Stimulated activated naive B cell treated with anti-CD40 and anti-IgM and Interleukin-4, amounts not matched to agents 10 μg/mL and 1 μg/mL and 100 μg/mL, for 72 hours (primary cell): ENCODE measurements at regions not wholly inside any gene's neighbourhood (a gene's known extent, or its start where the extent isn't known, plus 50 kb on each side); places are given as distances from the start of the nearest gene placed in this dataset.
"Not testable (repeated sequence)": the region's sequence is repeated elsewhere in the genome, so short reads cannot be mapped to it uniquely, and the experiment has no call there.

Experiments
- ATAC-seq, 2 donors: fragments of 150-1000 bp; cut with Tn5 transposase; replicated peaks; 2 replicates each; pipeline ENCODE4 v1.10.0; 2021; ENCODE audit warnings: moderate library complexity in 1 of 2
- DNase-seq: peaks from one replicate; pipeline ENCODE4 v3.0.0; 2021
- H3K27ac Mint-ChIP-seq: one replicate; pipeline ENCODE4 v1.8.0; 2022; ENCODE audit warnings: mild to moderate bottlenecking, mixed read lengths
- H3K27me3 Mint-ChIP-seq, 2 donors: one replicate each; pipeline ENCODE4 v1.8.0; 2022; ENCODE audit warnings: mixed read lengths in 2 of 2
- H3K36me3 Mint-ChIP-seq, 2 donors: one replicate each; pipeline ENCODE4 v1.8.0; 2022; ENCODE audit warnings: mixed read lengths in 2 of 2, mild to moderate bottlenecking in 1 of 2
- H3K4me1 Mint-ChIP-seq, 2 donors: one replicate each; pipeline ENCODE4 v1.8.0; 2022; ENCODE audit warnings: mixed read lengths in 2 of 2, mild to moderate bottlenecking in 1 of 2
- H3K4me3 Mint-ChIP-seq, 2 donors: one replicate each; pipeline ENCODE4 v1.8.0; 2022; ENCODE audit warnings: mild to moderate bottlenecking in 2 of 2, mixed read lengths in 2 of 2, moderate library complexity in 1 of 2
- H3K9me3 Mint-ChIP-seq, 2 donors: one replicate each; pipeline ENCODE4 v1.8.0; 2022; ENCODE audit warnings: mixed read lengths in 2 of 2, mild to moderate bottlenecking in 1 of 2

DNA sequence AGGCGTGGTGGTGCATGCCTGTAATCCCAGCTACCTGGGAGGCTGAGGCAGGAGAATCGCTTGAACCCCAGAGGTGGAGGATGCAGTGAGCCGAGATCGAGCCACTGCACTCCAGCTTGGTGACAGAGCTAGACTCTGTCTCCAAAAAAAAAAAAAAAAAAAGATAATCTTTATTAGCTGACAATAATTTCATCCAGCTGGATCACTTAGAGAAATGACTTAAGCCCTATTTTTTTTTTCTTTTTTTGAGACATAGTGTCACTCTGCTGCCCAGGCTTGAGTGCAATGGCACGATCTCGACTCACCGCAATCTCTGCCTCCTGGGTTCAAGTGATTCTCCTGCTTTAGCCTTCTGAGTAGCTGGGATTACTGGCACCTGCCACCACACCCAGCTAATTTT is 51.6 kb upstream of the MAP4K4 start:
- H3K36me3 Mint-ChIP-seq, H3K4me3 Mint-ChIP-seq, DNase-seq, ATAC-seq, H3K27ac Mint-ChIP-seq, H3K4me1 Mint-ChIP-seq, H3K27me3 Mint-ChIP-seq, H3K9me3 Mint-ChIP-seq: not testable (repeated sequence)

GRCh38 chr2:101644842-101645383 is 52.6 kb upstream of the MAP4K4 start:
- Mint-ChIP-seq H3K4me3 (no peak overlapping the region), H3K27ac (no peak overlapping the region), H3K4me1 (peaks cover 0 to 5% of the 10 kb centered on the region in 2 donors), H3K36me3 (no peaks in the 10 kb centered on the region), H3K9me3 (no peaks in the 10 kb centered on the region), H3K27me3 (no peaks in the 10 kb centered on the region)
- DNase-seq (no peak), ATAC-seq (no peak)

DNA sequence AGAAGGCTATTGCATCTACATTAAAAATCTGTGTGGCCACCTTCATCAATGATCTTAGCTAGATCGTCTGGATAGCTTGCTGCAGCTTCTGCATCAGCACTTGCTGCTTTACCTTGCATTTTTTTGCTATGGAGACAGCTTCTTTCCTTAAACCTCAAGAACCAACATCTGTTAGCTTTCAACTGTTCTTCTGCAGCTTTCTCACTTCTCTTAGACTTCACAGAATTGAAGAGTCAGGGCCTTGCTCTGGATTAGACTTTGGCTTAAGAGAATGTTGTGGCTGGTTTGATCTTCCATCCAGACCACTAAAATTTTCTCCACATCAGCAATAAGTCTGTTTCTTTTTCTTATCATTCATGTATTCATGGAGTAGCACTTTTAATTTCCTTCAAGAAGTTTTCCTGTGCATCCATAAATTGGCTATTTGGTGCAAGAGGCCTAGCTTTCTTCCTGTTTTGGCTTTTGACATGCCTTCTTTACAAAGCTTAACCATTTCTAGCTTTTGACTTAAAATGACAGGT is 54.4 kb upstream of the MAP4K4 start:
- no peaks in the 10 kb centered on the region for H3K36me3 Mint-ChIP-seq
- H3K4me3 Mint-ChIP-seq, result no peak overlapping the region
- no peaks in the 10 kb centered on the region for H3K27me3 Mint-ChIP-seq
- DNase-seq, result no peak
- H3K9me3 Mint-ChIP-seq, result no peaks in the 10 kb centered on the region
- no peak overlapping the region for H3K27ac Mint-ChIP-seq
- H3K4me1 Mint-ChIP-seq, result peaks cover 0 to 2% of the 10 kb centered on the region in 2 donors
- no peak for ATAC-seq

GRCh38 chr2:101638817-101639605 is 58.5 kb upstream of the MAP4K4 start:
- Mint-ChIP-seq H3K27ac (no peak overlapping the region), H3K36me3 (no peaks in the 10 kb centered on the region), H3K4me3 (no peak overlapping the region), H3K4me1 (peaks cover 0 to 1% of the 10 kb centered on the region in 2 donors), H3K27me3 (no peaks in the 10 kb centered on the region), H3K9me3 (no peaks in the 10 kb centered on the region)
- no peak for DNase-seq
- no peak for ATAC-seq

DNA sequence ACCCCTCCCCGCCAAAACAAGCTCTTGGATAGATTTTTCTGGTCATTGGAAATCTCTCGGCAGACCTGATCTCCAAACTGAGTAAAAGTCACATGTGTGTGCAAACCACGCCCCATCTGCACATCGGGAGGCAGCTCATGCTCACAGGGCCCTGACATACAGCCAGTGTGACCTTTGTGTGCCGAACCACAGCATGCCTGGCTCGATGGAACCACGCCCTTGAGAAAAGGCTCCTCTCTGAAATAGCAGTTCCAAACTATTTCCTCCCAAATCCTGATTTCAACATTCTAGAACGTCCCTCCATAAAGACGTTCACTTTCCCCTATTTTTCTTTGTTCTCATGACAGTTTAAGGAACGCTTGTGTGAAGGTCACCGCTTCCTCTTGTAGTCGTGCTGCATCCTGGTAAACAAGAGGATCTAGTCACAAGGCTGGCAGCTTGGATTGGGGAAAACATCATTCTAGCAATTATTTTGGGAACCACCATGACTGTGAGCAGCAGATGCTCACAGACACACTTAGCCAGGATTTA is 59.3 kb upstream of the MAP4K4 start:
- DNase-seq (no peak), ATAC-seq (no peak)
- Mint-ChIP-seq H3K4me3 (no peak overlapping the region), H3K27me3 (no peaks in the 10 kb centered on the region), H3K36me3 (no peaks in the 10 kb centered on the region), H3K4me1 (peaks cover 0 to 3% of the 10 kb centered on the region in 2 donors), H3K27ac (no peak overlapping the region), H3K9me3 (no peaks in the 10 kb centered on the region)

GRCh38 chr2:101630224-101630949 is 67.1 kb upstream of the MAP4K4 start:
- DNase-seq, result no peak
- no peak overlapping the region for H3K4me3 Mint-ChIP-seq
- H3K9me3 Mint-ChIP-seq, result peaks cover 4 to 7% of the 10 kb centered on the region in 2 donors
- H3K4me1 Mint-ChIP-seq, result peaks cover 13 to 35% of the 10 kb centered on the region in 2 donors
- peaks cover 2 to 7% of the 10 kb centered on the region in 2 donors for H3K36me3 Mint-ChIP-seq
- H3K27ac Mint-ChIP-seq, result peak overlapping the region; percentile 1
- ATAC-seq, result no peak
- no peaks in the 10 kb centered on the region for H3K27me3 Mint-ChIP-seq

GRCh38 chr2:101628030-101628392 is 69.5 kb upstream of the MAP4K4 start:
- peak overlapping the region in 1 of 2 donors; percentile 28 for H3K4me3 Mint-ChIP-seq
- H3K27me3 Mint-ChIP-seq, result no peaks in the 10 kb centered on the region
- H3K27ac Mint-ChIP-seq, result peak overlapping the region; percentile 76
- H3K36me3 Mint-ChIP-seq, result peaks cover 2 to 7% of the 10 kb centered on the region in 2 donors
- DNase-seq, result no peak
- H3K9me3 Mint-ChIP-seq, result peaks cover 4 to 7% of the 10 kb centered on the region in 2 donors
- no peak for ATAC-seq
- H3K4me1 Mint-ChIP-seq, result peaks cover 28 to 58% of the 10 kb centered on the region in 2 donors

DNA sequence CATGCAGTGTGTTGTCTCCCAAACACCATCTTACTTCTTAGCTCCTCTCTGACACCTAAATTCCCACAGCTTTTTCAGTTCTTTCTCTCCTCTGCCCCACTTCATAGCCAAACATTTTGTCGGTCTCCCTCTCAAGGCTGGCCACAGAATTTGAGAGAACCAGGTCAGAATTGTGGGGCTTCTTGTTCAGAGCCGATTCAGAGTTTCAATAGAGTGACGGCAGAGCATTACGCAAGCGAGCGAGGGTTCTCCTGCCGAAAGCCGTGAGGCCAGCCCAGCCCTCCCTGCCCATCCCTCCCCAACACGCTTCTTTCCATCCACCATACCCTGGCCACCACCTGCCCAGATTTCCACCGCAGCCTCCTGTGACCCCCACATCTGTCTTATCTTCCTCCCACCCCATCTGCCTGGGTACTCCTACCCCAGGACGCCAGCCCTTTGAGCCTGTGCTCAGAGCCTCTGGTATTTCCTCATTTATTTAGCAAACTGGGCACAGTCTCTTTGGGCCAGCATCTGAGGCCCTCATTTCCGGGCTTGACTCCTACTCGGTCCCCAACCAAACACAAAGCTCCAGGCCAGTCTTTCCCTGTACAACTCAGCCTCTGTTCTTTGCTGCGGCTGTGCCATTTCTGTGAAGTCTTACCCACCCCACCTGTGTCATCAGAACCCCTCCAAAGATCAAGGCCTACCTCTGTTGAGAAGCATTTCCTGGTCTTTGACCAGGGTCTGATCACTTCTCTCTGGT is 70.0 kb upstream of the MAP4K4 start:
- no peak for ATAC-seq
- H3K27ac Mint-ChIP-seq, result peak overlapping the region; percentile 76
- no peaks in the 10 kb centered on the region for H3K27me3 Mint-ChIP-seq
- peaks cover 2 to 7% of the 10 kb centered on the region in 2 donors for H3K36me3 Mint-ChIP-seq
- peaks cover 34 to 63% of the 10 kb centered on the region in 2 donors for H3K4me1 Mint-ChIP-seq
- no peak for DNase-seq
- H3K9me3 Mint-ChIP-seq, result peaks cover 4 to 7% of the 10 kb centered on the region in 2 donors
- H3K4me3 Mint-ChIP-seq, result peak overlapping the region; percentile 22 to 28

DNA sequence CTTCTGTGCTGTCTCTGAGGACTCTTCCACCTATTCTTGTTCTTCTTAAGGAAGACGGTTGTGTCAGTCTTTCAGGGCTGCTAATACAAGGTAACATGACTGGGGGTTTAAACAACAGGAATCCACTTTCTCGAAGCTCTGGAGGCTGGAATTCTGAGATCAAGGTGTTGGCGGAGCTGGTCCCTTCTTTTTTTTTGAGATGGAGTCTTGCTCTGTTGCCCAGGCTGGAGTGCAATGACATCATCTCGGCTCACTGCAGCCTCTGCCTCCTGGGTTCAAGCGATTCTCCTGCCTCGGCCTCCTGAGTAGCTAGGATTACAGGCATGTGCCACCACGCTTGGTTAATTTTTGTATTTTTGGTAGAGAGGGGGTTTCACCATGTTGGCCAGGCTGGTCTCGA is 71.7 kb upstream of the MAP4K4 start:
- Mint-ChIP-seq H3K27ac (peak overlapping the region; percentile 96), H3K4me1 (peaks cover 46 to 74% of the 10 kb centered on the region in 2 donors), H3K4me3 (peak overlapping the region; percentile 27 to 60)
- not testable (repeated sequence) for ATAC-seq, H3K9me3 Mint-ChIP-seq, H3K36me3 Mint-ChIP-seq, H3K27me3 Mint-ChIP-seq, DNase-seq

GRCh38 chr2:101625387-101625786 is 72.1 kb upstream of the MAP4K4 start:
- H3K4me3 Mint-ChIP-seq, result peak overlapping the region; percentile 27 to 60

DNA sequence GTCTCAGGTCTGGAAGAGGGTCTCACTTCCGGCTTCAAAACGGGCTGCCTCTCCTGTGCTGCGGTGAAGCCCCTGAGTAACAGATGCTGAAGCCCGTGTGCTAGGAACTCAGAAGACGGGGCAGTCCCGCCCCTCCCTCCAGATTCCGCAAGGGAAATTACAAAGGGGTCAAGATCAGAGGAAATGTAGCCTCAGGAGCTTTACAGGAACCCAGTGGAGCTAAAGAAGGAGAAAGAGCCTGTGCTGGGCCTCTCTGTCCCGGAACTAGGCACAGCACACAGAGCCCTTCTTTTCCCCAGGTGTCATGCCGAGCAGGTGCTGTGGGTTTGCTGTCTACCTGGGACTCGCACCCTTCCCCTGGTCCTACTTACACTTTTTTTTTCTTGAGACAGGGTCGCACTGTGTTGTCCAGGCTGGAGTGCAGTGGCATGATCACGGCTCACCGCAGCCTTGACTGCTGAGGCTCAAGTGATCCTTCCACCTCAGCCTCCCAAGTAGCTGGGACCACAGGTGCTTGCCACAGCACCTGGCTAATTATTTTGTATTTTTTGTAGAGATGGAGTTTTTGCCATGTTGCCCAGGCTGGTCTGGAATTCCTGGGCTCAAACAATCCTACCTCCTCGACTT is 72.7 kb upstream of the MAP4K4 start:
- peak overlapping the region in 1 of 2 donors; percentile 27 for H3K4me3 Mint-ChIP-seq
- H3K27ac Mint-ChIP-seq, result peak overlapping the region; percentile 96
- H3K9me3 Mint-ChIP-seq, result peaks cover 4 to 7% of the 10 kb centered on the region in 2 donors
- H3K27me3 Mint-ChIP-seq, result no peaks in the 10 kb centered on the region
- H3K36me3 Mint-ChIP-seq, result peaks cover 2 to 7% of the 10 kb centered on the region in 2 donors
- H3K4me1 Mint-ChIP-seq, result peaks cover 50 to 84% of the 10 kb centered on the region in 2 donors
- ATAC-seq (no peak), DNase-seq (no peak)

More at GRCh38 chr2:101625387-101625786, 72.1 kb upstream of the MAP4K4 start:
- ATAC-seq (peak; percentile 69 to 72), DNase-seq (peak; percentile 75)
- Mint-ChIP-seq H3K9me3 (peaks cover 4 to 7% of the 10 kb centered on the region in 2 donors), H3K4me1 (peaks cover 48 to 79% of the 10 kb centered on the region in 2 donors), H3K36me3 (peaks cover 2 to 7% of the 10 kb centered on the region in 2 donors), H3K27me3 (no peaks in the 10 kb centered on the region), H3K27ac (peak overlapping the region; percentile 96)

DNA sequence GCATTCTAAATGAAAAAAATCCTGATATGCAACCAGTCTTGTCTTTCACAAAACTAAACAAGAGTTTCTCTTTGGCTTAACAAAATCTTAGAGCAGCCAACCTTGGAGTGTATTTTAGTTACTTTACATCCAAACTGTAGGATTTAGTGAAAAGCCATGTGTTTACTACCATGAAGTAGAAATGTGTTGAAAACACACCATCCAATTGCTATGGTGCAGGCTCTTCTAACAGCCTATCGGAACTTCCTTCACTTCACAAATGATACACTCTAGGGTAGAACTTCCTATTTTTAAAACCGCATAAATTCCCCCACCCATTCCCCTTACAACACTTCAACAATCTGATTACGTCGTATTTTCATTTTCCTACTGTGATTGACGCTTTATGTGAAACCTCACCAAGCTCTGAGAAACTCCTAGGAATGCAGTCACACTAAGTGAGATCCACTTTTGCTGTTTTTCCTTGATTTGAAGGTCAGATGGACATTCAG is 74.4 kb upstream of the MAP4K4 start:
- Mint-ChIP-seq H3K36me3 (peaks cover 2 to 7% of the 10 kb centered on the region in 2 donors), H3K4me3 (peak overlapping the region; percentile 65 to 66), H3K27ac (peak overlapping the region; percentile 96), H3K4me1 (peaks cover 61 to 96% of the 10 kb centered on the region in 2 donors), H3K27me3 (no peaks in the 10 kb centered on the region), H3K9me3 (peaks cover 4 to 7% of the 10 kb centered on the region in 2 donors)
- ATAC-seq, result peak; percentile 81 to 87
- DNase-seq, result peak; percentile 41
